Activated T-cell treated with anti-CD3 and anti-CD28 coated beads for 4 hours (primary cell): ENCODE measurements at regions not wholly inside any gene's neighbourhood (a gene's known extent, or its start where the extent isn't known, plus 50 kb on each side); places are given as distances from the start of the nearest gene placed in this dataset.

Source experiments
- DNase-seq: peaks from one replicate; pipeline ENCODE4 v3.0.0-alpha.2; 2020

- DNase-seq: no peak
Observed at GRCh38 chr2:16180631-16181030, 240.3 kb downstream of the MYCN start.

- DNase-seq: no peak
Observed at GRCh38 chr2:16179701-16180416, 239.5 kb downstream of the MYCN start.

- DNase-seq: no peak
Observed at GRCh38 chr2:16178551-16179130, 238.3 kb downstream of the MYCN start.

- DNase-seq: no peak
Observed at GRCh38 chr2:16177671-16178180, 237.4 kb downstream of the MYCN start.

GRCh38 chr2:16176971-16177480 is 236.7 kb downstream of the MYCN start:
- no peak for DNase-seq

GRCh38 chr2:16175247-16175825 is 235.0 kb downstream of the MYCN start:
- no peak for DNase-seq

- DNase-seq: no peak
Observed at GRCh38 chr2:16174693-16175045, 234.3 kb downstream of the MYCN start.

GRCh38 chr2:16173893-16174692 is 233.7 kb downstream of the MYCN start:
- DNase-seq: no peak

- no peak for DNase-seq
Observed at GRCh38 chr2:16172324-16173175, 232.2 kb downstream of the MYCN start.

- DNase-seq: no peak
Observed at GRCh38 chr2:16171425-16171920, 231.1 kb downstream of the MYCN start.

- DNase-seq: no peak
Observed at GRCh38 chr2:16170675-16171424, 230.5 kb downstream of the MYCN start.

- DNase-seq: no peak
Observed at GRCh38 chr2:16169381-16169960, 229.1 kb downstream of the MYCN start.

GRCh38 chr2:16168506-16169264 is 228.3 kb downstream of the MYCN start:
- DNase-seq: no peak

- no peak for DNase-seq
Observed at GRCh38 chr2:16167870-16168426, 227.6 kb downstream of the MYCN start.

GRCh38 chr2:16167451-16167861 is 227.1 kb downstream of the MYCN start:
- no peak for DNase-seq

- no peak for DNase-seq
Observed at GRCh38 chr2:16166327-16166981, 226.1 kb downstream of the MYCN start.

- no peak for DNase-seq
Observed at GRCh38 chr2:16165518-16166326, 225.4 kb downstream of the MYCN start.

- DNase-seq: no peak
Observed at GRCh38 chr2:16162491-16163040, 222.2 kb downstream of the MYCN start.
